ENCODE measurements at regions not wholly inside any gene's neighbourhood (a gene's known extent, or its start where the extent isn't known, plus 50 kb on each side); places are given as distances from the start of the nearest gene placed in this dataset.

DNA sequence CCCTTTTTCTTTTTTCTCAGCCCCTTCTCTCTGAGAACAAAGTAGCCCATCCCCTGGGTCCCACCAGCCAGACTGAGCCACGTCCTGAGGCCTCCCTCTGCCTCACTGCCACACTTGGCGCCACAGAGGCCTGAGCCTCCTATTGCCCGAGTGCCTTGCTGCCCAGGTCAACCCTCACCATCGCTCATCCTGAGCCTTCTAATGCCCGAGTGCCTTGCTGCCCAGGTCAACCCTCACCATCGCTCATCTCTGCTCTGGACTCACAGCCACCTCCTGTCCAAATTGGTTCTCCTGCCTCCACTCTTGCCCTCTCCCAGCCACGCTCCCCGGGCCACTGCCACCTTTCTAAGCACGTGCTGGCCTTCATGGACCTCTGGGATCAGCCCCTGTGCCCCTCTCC, 53.2 kb upstream of the SMNDC1 start:
- intact Hi-C loops (cut with micrococcal nuclease; ENCODE audit: unreplicated experiment): loop anchor here (5.0 kb wide), 3 partner anchors 39 to 54 kb away; no protein-coding TSS in a partner anchor
- TF ChIP-seq, protein P1, sequence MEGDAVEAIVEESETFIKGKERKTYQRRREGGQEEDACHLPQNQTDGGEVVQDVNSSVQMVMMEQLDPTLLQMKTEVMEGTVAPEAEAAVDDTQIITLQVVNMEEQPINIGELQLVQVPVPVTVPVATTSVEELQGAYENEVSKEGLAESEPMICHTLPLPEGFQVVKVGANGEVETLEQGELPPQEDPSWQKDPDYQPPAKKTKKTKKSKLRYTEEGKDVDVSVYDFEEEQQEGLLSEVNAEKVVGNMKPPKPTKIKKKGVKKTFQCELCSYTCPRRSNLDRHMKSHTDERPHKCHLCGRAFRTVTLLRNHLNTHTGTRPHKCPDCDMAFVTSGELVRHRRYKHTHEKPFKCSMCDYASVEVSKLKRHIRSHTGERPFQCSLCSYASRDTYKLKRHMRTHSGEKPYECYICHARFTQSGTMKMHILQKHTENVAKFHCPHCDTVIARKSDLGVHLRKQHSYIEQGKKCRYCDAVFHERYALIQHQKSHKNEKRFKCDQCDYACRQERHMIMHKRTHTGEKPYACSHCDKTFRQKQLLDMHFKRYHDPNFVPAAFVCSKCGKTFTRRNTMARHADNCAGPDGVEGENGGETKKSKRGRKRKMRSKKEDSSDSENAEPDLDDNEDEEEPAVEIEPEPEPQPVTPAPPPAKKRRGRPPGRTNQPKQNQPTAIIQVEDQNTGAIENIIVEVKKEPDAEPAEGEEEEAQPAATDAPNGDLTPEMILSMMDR (IDR thresholded peaks at IDR 0.05; ENCODE audit: unreplicated experiment): no peak
- peak overlapping the region; percentile 42 for H3K4me3 Mint-ChIP-seq (ENCODE audit: low read depth, unreplicated experiment)
- peaks cover 47% of the 10 kb centered on the region for H3K4me1 Mint-ChIP-seq (ENCODE audit: low read depth, unreplicated experiment)
- CTCF ChIA-PET: interaction anchor here (0.7 to 1.4 kb wide), 2 partner anchors 12 to 64 kb away, joined by 3 read pairs; no protein-coding TSS in a partner anchor
- no peaks in the 10 kb centered on the region for H3K27me3 Mint-ChIP-seq (ENCODE audit: unreplicated experiment)
- H3K36me3 Mint-ChIP-seq (ENCODE audit: insufficient read depth, unreplicated experiment): no peaks in the 10 kb centered on the region
- BruUV-seq (replicated peaks): no TSS peak
- no peaks in the 10 kb centered on the region for H3K9me3 Mint-ChIP-seq (ENCODE audit: low read depth, unreplicated experiment)
- no peak for DNase-seq
- H3K27ac Mint-ChIP-seq (ENCODE audit: unreplicated experiment): peak overlapping the region; percentile 80

DNA sequence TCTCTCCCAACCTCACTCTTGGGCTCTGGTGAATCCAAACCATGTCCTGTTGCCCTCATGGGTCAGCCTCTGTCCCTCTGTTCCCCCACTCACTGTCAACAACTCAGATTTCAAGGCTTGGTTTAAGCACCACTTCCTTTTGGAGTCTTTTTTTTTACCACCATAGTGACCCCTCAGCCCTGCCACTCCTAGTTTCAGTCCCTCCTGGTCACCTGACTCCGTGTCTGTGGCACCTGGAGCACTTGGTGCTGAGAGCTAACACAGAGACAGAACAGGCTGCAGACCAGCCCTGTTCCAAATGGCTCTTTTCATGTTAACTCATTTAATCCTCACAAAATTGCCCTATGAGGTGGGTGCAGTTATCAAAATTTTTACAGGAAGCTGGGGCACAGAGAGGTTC, 53.6 kb upstream of the SMNDC1 start:
- Mint-ChIP-seq H3K9me3 (ENCODE audit: low read depth, unreplicated experiment) (no peaks in the 10 kb centered on the region), H3K27me3 (ENCODE audit: unreplicated experiment) (no peaks in the 10 kb centered on the region), H3K36me3 (ENCODE audit: insufficient read depth, unreplicated experiment) (no peaks in the 10 kb centered on the region), H3K4me3 (ENCODE audit: low read depth, unreplicated experiment) (peak overlapping the region; percentile 42), H3K4me1 (ENCODE audit: low read depth, unreplicated experiment) (peaks cover 47% of the 10 kb centered on the region), H3K27ac (ENCODE audit: unreplicated experiment) (peak overlapping the region; percentile 80)
- no peak for DNase-seq
- intact Hi-C loops (cut with micrococcal nuclease; ENCODE audit: unreplicated experiment): loop anchor here (5.0 kb wide), 3 partner anchors 39 to 54 kb away; no protein-coding TSS in a partner anchor
- TF ChIP-seq, protein P1 (IDR thresholded peaks at IDR 0.05; ENCODE audit: unreplicated experiment): no peak
- BruUV-seq (replicated peaks): no TSS peak
- CTCF ChIA-PET: interaction anchor here (0.7 to 1.4 kb wide), 2 partner anchors 12 to 64 kb away, joined by 3 read pairs; no protein-coding TSS in a partner anchor

DNA sequence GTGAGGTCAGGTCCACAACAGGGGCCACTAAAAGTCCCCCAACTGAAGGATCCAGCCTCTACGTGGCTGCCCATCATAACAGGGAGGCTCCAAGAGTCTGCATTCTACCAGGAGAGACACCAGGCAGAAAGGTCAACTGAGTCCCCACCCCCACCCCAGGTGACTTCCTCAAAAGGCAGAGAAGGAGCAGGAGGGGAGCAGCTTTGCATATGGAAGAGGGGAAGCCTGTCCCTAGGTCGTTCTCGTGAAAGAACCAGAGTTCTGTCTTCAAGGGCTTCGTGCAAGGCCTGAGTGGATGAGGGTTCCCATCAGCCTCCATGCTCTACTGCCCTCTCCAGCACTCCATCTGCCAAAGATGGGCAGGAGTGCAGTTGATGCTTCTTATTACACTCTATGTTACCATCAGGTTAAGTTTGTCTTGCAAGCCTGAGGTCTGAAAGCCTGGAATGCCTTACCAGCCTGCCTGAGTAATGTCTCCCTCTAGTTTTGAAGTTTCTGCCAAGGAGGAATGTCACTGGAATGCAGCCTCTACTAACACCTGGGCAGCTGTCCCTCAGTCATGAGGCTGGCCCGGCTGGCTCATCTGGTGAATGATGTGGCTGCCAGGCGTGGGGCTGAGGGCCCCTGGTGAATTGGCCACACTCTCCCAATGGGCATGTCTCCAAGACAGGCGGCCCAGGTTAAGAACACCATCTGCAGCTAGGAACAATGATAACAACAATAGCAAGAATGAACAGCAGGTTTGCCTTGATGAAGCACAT, 54.3 kb upstream of the SMNDC1 start:
- H3K27me3 Mint-ChIP-seq (ENCODE audit: unreplicated experiment): no peaks in the 10 kb centered on the region
- CTCF ChIA-PET: interaction anchor here (0.7 to 1.4 kb wide), 2 partner anchors 11 to 63 kb away, joined by 3 read pairs; no protein-coding TSS in a partner anchor
- DNase-seq: peak; percentile 51
- H3K36me3 Mint-ChIP-seq (ENCODE audit: insufficient read depth, unreplicated experiment): no peaks in the 10 kb centered on the region
- intact Hi-C loops (cut with micrococcal nuclease; ENCODE audit: unreplicated experiment): loop anchor here (5.0 kb wide), 3 partner anchors 38 to 53 kb away; no protein-coding TSS in a partner anchor
- no peak overlapping the region for H3K4me3 Mint-ChIP-seq (ENCODE audit: low read depth, unreplicated experiment)
- TF ChIP-seq, protein P1 (IDR thresholded peaks at IDR 0.05; ENCODE audit: unreplicated experiment): no peak
- H3K4me1 Mint-ChIP-seq (ENCODE audit: low read depth, unreplicated experiment): peaks cover 54% of the 10 kb centered on the region
- no peak overlapping the region for H3K27ac Mint-ChIP-seq (ENCODE audit: unreplicated experiment)
- no TSS peak for BruUV-seq (replicated peaks)
- H3K9me3 Mint-ChIP-seq (ENCODE audit: low read depth, unreplicated experiment): no peaks in the 10 kb centered on the region

DNA sequence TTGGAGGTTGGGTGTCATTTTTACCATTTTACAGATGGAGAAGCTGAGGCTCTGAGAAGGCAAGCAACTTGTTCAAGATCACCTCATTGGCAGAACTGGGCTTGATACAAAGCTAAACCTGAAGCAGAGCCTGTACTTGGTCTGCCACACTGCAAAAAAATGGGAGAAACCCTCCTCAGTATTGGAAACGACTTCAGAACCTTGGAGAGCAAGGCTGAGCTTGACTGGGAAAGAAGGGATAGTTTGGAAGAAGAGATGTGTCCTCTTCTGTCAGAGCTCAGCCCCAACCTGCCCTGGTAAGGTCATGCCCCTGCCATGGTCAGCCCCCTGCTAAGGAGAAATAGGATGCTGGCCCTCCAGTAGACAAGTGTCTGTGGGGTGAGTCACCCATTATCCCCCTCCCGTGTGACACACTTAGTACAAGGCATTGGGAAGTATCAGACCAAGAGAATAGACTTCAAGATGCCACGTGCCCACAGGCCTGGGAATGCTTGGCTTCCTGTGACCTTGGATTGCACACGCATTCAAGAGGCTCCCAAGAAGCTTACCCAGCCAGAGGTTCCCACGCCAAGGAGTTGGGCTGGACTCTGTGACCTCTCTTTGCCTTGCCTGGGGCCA, 56.2 kb upstream of the SMNDC1 start:
- BruUV-seq (replicated peaks): no TSS peak
- Mint-ChIP-seq H3K27me3 (ENCODE audit: unreplicated experiment) (no peaks in the 10 kb centered on the region), H3K4me3 (ENCODE audit: low read depth, unreplicated experiment) (no peak overlapping the region), H3K9me3 (ENCODE audit: low read depth, unreplicated experiment) (no peaks in the 10 kb centered on the region), H3K4me1 (ENCODE audit: low read depth, unreplicated experiment) (peaks cover 50% of the 10 kb centered on the region), H3K27ac (ENCODE audit: unreplicated experiment) (no peak overlapping the region), H3K36me3 (ENCODE audit: insufficient read depth, unreplicated experiment) (no peaks in the 10 kb centered on the region)
- CTCF ChIA-PET: no interaction called here
- DNase-seq: no peak
- intact Hi-C loops (cut with micrococcal nuclease; ENCODE audit: unreplicated experiment): no loop called here
- TF ChIP-seq, protein P1 (IDR thresholded peaks at IDR 0.05; ENCODE audit: unreplicated experiment): no peak
